Islet precursor cell (in vitro differentiated cells): ENCODE measurements at regions not wholly inside any gene's neighbourhood (a gene's known extent, or its start where the extent isn't known, plus 50 kb on each side); places are given as distances from the start of the nearest gene placed in this dataset.
"Not testable (repeated sequence)": the region's sequence is repeated elsewhere in the genome, so short reads cannot be mapped to it uniquely, and the experiment has no call there.

Experiments used
- DNase-seq: peaks from one replicate; pipeline ENCODE4 v3.0.0-alpha.2; 2018

DNA sequence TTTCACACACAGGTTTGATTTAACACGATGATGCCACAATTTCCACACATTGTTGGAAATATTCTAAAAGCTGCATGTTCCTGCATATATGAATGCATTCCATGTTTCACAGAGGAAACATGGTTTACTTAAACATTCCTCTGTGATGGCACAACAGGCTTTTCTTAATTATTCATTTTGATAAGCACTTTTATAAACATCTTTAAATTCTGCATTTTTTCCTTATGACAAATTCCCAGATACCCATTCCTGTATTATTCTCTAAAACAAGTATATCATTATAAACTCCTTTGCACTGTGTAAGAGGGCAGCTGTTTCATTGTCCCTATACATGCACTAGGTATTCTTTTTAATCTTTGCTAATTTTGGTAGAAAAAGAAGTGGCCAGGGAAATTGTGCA is 532.3 kb downstream of the SOX6 start:
- no peak for DNase-seq

DNA sequence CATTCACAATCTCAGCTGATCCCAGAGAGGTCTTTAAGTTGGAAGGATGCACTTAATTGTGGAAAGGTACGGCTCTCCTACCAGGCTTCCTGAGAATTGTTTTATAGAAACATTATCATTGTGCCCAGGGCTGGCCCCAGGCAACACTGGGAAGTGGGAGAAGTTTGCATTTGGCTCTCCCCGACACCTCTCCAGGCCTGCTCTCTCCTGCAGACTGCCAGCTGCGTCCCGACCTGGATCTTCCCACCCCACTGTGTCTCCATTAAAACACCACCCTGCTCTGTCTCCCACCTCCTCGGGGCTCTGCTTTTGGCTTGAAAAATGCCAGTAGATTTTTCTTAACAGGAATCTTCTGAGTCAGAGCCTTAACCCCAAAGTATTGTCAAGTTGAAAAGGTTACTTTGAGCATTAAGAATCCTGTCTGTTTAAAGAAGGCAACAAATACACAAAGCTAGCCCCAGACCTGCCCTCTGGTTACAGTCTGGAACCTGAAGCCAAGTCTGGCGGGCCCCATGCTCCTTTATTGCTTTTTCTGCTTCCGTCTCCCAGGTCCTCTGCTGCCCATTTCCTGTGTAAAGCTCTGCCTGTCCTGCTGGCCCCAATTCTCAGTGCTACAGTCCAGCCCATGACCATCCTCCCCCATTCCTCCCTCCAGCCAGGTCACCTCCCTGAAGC is 530.2 kb downstream of the SOX6 start:
- peak; percentile 65 for DNase-seq

DNA sequence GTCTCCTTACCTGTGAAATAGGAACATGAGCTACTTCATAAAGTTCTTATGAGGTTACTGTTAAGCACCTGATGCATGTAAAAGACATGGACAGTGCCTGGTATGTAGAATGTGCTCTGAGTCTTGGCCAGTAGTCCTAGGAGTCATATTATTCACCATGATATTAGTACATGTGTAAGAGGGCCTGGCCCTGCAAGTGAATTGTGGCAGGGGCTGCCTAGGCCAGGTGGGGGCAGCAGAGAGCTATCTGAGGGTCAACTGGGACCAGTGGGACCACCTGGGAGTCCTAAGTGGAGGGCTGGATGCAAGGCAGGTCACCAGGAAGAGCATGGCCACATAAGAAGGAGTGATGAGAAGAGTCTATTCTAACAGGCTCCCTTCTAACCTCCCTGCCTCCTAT is 529.5 kb downstream of the SOX6 start:
- peak; percentile 85 for DNase-seq

DNA sequence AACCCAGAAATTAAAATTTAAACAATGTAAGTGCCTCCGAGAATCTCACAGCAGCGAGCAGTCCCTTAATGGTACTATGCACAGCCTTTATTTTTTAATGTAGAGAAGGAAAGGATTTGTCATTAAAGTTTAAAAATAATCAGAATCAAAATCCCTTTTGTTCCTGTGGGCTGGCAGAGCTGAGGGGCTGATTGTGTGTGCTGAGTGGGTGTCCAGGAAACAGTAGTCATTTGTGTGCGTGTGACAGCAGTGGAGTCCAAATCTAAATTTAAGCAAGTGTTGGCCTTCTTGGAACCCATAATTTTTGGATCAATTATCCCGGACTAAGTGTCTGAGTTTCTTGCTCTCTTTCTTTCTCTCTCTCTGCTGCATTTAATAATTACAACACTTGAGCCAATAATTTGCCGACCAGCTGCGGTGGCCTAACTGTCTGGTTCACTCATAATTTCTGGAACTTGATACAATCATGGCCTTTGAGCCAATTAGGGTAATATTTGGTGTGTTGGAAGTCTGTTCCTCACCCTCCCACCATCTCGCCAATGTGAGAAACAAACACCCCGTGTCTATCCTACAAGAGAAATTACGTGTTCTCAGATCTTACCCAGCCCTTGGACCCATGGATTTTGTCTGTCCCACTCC is 528.0 kb downstream of the SOX6 start:
- no peak for DNase-seq

DNA sequence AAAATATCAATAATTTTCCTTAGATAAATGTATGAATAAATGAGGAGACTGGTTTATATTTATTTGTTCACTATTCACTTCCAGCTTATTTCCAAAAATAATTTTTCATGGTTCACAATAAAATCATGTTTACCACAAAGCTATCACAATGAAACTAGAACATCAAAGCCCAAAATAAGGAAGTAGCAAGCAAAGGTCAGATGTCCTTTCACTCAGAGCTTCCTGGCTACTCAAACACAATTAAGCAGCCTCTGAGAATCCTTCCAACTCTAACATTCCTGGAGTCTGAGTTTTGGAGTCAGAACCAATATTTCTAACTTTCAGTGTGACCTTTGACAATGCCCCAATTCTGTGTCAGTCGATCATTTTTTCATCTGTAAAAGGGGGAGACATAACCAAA is 527.0 kb downstream of the SOX6 start:
- DNase-seq, result no peak

DNA sequence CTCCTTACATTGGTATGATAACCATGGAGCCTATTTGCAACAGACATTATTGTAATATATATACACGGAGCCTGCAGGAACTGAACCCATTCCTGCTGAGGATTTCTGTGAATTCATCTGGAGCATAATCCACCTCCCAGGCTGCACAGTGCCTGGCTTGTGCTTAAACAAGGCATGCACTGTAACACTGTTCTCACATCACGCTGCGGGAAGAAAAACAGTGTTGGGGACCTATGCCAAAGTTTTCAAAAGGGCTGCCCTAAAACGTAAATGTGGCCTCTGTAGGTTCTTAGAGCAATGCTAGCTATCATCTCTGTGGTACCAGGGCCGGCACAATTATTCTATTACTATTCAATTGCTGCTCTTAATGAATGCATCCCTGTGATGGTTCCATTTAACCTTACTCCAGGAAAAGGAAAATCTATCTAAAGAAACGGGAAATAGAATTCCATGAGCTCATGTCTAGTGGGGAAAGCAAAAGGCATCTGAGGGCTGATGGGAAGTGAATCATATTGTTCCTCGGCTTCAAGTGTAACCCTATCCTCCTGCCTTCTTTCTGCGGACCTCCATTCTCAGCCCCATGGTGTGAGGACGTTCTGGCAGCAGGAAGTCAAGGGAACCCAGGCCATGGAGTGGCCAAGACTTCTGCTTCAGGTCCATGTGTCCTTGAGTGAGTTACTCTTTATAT is 525.5 kb downstream of the SOX6 start:
- no peak for DNase-seq

DNA sequence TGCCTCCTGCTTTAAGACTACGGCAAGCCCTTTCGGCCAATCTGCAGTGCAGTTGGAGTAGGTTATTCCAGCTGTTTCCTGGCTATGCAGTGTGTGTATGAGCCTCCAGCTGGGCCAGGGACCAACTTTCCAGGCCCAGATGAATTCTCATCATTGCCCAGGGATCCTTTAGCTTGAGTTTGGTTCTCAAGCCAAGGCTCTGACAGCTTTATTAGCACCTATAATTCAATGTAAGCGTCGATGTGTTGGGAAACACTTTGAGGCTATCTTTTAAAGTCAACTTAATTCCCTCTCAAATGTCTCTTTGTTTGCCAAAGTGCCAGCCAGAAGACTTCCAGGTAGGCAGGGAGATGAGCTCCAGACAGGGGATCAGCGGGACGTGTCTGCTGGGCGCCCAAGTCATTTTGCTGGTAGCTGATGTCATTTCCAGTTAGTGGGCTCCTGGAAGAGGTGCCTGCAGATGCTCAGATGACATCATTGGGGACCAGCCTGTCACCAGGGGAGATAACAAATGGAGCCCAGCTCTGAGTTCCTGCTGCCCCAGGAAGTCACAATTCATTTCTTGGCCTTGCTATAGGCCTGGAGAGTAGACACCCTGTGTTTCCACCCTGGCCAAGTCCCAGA is 520.4 kb downstream of the SOX6 start:
- DNase-seq, result peak; percentile 66

DNA sequence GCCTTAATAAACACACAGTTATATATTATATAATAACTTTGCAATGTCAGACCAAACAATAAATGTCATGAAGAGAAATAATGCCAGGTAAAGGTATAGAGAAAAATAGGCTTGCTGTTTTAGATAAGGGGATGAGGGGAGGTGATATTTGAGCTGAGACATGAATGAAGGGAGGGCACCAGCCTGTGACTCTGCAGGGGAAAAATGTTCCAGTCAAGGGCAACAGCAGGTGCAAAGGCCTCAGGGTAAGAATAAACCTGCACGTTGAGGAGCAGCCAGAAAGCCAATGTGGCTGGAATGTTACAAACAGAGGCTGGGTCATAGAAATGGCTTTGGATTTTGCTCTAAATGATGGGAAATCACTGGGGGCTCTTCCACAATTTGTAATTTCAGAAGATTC is 519.6 kb downstream of the SOX6 start:
- DNase-seq, result no peak

DNA sequence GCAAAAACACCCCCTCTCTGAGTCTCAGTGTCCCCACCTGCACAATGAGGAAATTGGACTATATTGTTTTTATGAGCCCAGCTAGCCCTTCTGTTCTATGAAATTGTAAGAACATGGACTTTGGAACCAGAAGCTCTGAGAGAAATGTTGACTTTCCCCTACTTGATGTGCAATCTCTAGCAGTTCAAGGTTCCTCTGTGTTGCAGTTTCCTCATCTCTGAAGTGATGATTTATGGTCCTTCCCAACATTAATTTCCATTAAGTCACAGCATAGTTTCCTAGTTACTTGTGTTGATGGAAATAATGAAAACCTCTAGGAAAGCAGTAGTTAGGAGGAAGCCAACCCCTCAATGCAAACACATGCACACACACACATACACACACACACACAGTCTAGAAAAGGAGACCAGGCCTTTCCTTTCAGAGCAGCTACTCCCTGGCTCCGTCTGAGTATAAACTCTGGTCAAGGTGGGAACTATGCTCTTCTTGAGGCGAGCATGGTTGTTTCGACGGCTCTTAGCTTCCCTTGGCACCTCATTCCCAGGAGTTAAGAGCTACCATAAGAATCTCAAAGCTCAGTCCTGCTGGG is 518.4 kb downstream of the SOX6 start:
- DNase-seq, result no peak

DNA sequence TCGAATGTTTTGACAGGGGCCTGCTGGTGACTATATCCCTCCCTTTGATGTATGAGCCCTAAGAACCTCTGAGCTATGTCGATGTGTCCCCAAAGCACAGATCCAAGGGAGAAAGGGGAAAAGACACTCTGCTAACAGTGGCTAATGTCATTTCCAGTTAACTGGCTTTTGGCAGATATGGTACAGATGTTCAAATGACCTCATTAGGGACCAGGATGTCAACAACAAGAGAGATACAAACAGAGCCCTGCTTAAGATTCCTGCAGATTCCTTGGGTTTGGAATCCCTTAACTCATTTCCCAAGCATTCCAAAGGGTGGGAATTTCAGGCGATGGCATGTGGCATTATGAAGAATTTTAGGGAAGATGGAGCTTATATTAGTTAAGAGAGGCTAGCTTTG is 517.3 kb downstream of the SOX6 start:
- no peak for DNase-seq

DNA sequence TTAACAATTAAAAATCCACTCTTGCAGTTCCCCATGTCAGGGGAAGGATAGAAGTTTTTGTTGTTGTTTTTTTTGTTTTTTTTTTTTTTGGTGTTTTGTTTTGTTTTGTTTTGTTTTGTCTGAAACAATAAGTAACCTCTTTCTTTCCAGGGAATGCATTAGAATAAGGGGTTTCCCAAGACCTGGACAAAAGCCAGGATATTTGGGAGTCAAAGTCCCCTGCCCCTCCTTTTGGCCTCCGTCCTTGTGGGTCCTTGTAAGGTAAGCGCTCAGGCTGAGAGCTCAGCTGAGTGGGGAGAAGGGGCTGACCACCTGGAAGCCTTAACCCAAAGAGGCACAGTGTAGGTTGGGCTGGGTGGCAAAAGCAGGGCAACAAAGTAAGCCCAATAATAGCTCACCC is 515.4 kb downstream of the SOX6 start:
- DNase-seq, result no peak

DNA sequence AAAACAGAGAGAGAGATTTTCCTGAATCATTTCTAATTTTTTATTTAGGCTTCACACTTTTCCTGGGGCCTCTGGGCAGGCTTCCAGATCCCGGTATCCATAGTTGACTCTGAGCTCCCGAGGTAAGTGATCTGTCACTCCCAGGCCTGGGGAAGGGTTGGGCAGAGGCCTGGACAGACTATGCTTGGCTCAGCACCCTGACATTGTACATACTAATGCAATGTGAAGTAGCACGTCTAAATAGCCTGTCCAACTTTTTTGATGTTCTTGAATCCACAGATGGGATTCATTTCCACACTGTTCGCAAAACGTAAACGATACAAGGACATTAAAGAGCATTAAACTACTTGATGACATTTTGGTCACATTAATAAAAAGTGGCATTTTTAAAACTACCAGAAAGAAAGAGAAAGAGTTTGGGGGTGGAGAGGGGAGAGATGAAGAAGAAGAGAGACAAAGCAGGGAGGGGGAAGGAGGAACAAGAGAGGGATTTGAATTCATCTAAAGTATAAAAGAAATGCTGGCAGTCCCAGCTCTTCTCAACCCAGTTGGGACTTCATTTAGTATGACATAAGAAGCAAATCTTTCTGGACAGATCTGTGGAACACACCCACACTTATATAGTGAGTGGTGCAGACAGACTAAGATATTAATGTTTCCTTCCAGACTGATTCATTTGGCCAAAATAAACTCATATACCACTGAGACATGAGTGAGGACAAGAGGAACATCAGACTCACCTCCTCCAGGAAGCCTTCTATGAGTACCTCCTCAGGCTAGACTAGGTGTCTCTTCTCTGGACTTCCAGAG is 514.2 kb downstream of the SOX6 start:
- no peak for DNase-seq

DNA sequence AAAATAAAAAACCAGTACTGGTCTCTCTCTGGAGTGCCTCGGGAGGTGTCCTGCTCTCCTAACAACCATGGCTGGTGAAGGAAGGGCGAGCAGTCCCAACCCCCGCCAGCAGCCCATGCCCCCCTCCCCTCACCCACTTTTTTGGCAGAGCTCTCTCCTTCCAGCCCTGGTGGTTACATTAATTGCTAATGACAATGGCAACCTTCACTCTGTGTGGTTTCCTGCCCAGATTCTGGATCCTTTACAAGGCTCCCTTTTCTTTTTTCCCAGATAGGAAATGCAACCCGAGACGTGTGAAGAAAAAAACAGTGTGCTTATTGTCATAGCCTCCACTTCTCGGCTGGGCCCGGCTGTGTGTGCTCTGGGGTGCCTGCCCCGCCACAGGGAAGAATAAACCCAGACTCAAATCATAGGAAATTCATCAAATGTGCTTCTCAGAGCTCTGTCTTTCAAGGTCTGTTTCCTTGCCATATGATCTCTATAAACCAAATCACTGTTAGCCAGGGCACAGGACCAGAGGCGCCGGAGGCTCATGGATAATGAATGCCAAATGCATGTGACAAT is 513.0 kb downstream of the SOX6 start:
- peak; percentile 78 for DNase-seq

DNA sequence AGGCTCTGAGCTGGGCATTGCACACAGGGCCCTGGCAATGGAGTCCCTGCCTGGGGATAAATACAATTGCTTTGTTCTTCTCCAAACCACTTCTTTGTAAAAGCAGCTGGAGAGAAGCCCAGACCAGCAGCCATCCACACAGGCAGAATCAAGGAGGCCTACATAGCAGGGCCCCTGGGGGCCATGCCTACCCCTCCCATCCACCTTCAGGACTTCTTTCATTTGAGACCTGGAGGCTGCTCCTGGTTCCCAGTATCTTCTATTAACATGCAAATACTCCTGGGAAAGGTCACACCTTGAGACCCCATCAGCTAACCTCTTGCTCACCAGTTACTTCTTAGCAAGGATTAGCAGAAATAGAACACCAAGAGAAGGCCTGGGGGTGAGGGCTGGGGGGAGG is 511.1 kb downstream of the SOX6 start:
- no peak for DNase-seq

DNA sequence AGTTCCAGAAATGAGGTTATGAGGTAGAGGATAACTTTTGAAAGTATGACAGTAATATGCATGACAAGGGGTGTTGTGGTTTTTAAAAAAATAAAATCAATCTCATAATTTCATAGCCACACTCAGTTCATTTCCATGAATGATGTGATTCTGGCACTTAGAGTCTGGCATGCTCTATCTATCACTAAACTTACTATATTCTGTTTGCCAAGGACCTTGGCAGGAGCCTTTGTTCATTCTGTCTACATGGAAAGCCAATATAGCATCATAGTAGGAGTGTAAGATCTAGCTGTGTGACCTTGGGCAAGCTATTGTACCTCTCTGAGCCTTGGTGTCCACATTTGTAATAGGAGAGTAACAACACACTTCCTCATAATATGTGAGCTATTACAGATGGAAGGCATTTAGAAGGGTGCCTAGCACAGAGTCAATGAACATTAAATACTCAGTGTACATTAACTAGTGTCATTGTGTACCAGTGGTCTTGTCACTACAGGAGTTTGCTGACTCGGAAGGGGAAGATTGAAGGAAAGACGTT is 507.6 kb downstream of the SOX6 start:
- no peak for DNase-seq

DNA sequence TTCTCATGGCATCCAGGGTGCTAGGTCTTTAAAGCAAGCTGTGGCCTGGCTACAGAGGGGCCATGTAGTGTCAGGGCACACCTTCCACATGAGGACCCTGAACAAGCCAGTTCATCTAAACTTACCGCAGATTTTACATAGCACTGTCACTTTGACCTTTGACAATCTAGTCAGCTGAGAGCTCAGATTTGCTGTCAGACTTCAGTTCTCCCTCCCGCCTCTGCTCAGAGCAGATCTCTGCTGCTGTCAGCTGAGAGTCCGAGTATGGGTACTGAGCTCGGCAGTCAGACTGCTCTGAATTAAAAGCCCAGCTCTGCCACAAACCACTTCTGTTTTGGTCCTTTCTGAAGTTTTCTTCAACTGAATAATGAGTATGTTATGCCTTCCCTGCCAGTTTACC is 507.1 kb downstream of the SOX6 start:
- DNase-seq, result no peak

DNA sequence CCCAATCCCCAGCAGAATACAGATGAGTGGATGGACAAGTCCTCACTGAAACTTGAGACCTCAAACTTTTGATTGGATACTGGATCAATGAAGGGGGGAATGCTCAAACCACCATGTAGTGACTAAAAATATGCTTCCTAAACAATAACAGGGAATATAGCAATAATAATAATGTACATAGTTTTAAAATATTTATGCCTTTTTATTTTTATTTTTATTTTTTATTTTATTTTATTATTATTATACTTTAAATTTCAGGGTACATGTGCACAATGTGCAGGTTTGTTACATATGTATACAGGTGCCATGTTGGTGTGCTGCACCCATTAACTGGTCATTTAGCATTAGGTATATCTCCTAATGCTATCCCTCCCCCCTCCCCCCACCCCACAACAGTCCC is 506.0 kb downstream of the SOX6 start:
- DNase-seq, result not testable (repeated sequence)

DNA sequence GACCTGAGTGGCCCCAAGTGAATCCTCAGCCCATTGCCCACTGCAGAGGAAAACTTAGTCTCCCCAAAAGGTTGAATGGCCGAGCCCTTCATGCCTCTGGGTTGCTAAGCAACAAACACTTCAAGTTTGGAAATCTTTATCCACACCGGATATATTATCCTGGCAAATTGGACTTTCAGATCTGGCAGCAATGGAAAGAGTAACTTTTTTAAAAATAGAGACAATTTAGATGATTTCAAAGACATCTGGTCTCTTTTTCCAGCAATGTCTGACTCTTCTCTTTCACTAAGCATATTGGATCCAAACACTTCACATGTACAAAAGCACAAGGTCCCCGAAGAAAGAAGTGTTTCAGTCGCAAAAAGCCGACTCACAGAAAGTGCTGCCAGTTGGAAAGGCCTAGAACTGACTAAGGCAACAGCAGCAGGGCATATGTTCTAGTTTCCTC is 505.3 kb downstream of the SOX6 start:
- DNase-seq, result no peak

DNA sequence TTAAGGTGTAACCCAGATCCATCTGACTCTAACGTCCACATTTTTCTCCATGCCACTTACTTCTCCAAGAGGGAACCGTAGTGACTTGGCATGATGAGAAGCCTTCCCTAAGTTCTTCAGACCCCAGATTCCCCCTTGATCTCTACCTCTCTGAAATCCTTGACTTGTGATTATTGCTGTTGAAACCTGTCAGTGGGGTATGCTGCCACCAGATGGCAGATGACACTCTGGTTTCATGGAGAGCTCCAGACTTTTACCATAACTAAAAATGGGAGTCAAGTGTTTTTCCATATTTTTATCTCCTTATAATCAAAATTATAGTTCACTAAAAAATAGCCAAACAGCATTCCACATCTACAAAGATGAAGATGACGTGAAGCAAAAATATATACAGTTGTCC is 504.2 kb downstream of the SOX6 start:
- no peak for DNase-seq

DNA sequence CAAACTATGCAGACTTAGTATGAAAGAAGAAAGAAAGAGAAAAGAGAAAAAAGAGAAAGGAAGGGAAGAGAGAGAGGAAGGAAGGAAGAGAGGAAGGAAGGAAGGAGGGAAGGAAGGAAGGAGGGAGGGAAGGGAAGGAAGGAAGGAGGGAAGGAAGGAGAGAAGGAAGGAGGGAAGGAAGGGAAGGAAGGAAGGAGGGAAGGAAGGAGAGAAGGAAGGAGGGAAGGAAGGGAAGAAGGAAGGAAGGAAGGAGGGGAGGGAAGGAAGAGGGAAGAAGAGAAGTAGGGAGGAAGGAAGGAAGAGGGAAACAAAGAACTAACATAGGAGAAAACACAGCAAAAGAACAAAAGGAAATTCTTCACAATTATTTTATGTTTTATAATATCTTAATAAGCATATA is 502.1 kb downstream of the SOX6 start:
- no peak for DNase-seq

DNA sequence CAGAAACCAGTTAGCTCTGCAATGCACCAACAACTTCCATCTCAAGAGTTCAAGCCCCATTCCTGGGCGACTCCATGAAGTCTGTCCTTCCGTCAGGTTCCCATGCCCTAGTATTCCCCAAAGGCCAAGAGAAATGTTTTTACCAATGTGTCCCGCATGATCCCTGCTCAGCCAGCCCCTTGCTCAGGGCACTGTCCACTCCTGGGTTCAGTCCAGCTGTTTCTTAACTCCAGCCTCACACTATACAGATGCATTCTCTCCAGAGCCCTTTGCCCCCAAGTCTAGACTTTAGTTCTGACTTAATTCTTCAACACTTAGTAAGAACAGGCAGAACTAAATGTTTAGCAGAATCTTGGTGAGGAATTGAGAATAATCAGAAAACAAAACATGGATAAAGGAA is 497.5 kb downstream of the SOX6 start:
- no peak for DNase-seq

DNA sequence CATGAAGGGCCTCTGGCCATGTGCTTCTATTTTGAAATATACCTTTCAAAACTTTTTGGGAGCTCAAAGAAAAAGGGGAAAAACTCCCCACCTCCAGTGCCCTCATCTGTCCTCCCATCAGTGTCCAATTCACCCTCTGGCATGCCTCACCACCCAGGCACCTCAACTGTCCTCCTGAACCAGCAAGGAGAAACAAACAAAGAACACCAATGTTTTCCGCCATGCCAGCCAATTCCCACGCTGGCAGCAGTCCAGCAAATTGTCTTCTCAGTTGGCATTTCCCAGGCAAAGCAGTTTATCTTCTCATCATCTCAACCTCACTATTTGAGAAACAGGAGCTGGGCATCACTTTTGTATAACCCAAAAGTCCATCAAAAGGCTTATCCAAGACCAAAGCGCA is 496.9 kb downstream of the SOX6 start:
- DNase-seq, result no peak
